Activated naive CD8-positive, alpha-beta T cell treated with anti-CD3 and anti-CD28 coated beads, Interleukin-2, amount 10 ng/mL, durations not matched to agents 7 days and 5 days (primary cell): ENCODE measurements at regions not wholly inside any gene's neighbourhood (a gene's known extent, or its start where the extent isn't known, plus 50 kb on each side); places are given as distances from the start of the nearest gene placed in this dataset.

Source experiments
- ATAC-seq: fragments of 150-1000 bp; cut with Tn5 transposase; one replicate; pipeline ENCODE4 v1.10.0; 2021; ENCODE audit warnings: low read depth, moderate library complexity
- POLR2A ChIA-PET: fragments of 350-600 bp; sonication (Branson Sonifier 250); formaldehyde crosslinking; loops from one replicate; lab custom pipeline; 2021; ENCODE audit warnings: antibody characterized with exemption; lab: Charles Lee
- DNase-seq: peaks from one replicate; pipeline ENCODE4 v3.0.0; 2021
- H3K27ac Mint-ChIP-seq: one replicate; pipeline ENCODE4 v1.8.0; 2022; ENCODE audit warnings: mild to moderate bottlenecking, mixed read lengths
- H3K27me3 Mint-ChIP-seq: one replicate; pipeline ENCODE4 v1.8.0; 2022; ENCODE audit warnings: mild to moderate bottlenecking, moderate library complexity, mixed read lengths
- H3K36me3 Mint-ChIP-seq: one replicate; pipeline ENCODE4 v1.8.0; 2021; ENCODE audit warnings: mild to moderate bottlenecking, mixed read lengths
- H3K4me1 Mint-ChIP-seq: one replicate; pipeline ENCODE4 v1.8.0; 2021; ENCODE audit warnings: mixed read lengths
- H3K4me3 Mint-ChIP-seq: one replicate; pipeline ENCODE4 v1.8.0; 2022; ENCODE audit warnings: mild to moderate bottlenecking, moderate library complexity, mixed read lengths
- H3K9me3 Mint-ChIP-seq: one replicate; pipeline ENCODE4 v1.8.0; 2021; ENCODE audit warnings: mixed read lengths

- Mint-ChIP-seq H3K4me3 (no peak overlapping the region), H3K27ac (no peak overlapping the region), H3K4me1 (peaks cover 19% of the 10 kb centered on the region), H3K9me3 (peaks cover 7% of the 10 kb centered on the region), H3K27me3 (no peaks in the 10 kb centered on the region), H3K36me3 (peaks cover 3% of the 10 kb centered on the region)
- ATAC-seq (no peak), DNase-seq (no peak)
- POLR2A ChIA-PET = interaction anchor here (1.9 kb wide), 1 partner anchor 12 kb away, joined by 8 read pairs; no protein-coding TSS in a partner anchor
Measured at GRCh38 chr1:100616121-100616621, 78.2 kb downstream of the GPR88 start.

- no peak for ATAC-seq
- POLR2A ChIA-PET = no interaction called here
- peaks cover 10% of the 10 kb centered on the region for H3K4me1 Mint-ChIP-seq
Measured at GRCh38 chr1:100622037-100622436, 84.1 kb downstream of the GPR88 start.

GRCh38 chr1:100622506-100622905 lies 84.6 kb downstream of the GPR88 start:
- Mint-ChIP-seq H3K36me3 (peaks cover 4% of the 10 kb centered on the region), H3K9me3 (peaks cover 7% of the 10 kb centered on the region), H3K27me3 (no peaks in the 10 kb centered on the region), H3K4me3 (no peak overlapping the region), H3K27ac (no peak overlapping the region), H3K4me1 (peaks cover 13% of the 10 kb centered on the region)
- POLR2A ChIA-PET = interaction anchor here (1.2 kb wide), 1 partner anchor 8 kb away, joined by 3 read pairs; no protein-coding TSS in a partner anchor
- DNase-seq = no peak
- ATAC-seq = no peak

More at GRCh38 chr1:100622037-100622436, 84.1 kb downstream of the GPR88 start:
- Mint-ChIP-seq H3K9me3 (peaks cover 7% of the 10 kb centered on the region), H3K27ac (no peak overlapping the region), H3K4me3 (no peak overlapping the region), H3K36me3 (peaks cover 4% of the 10 kb centered on the region), H3K27me3 (no peaks in the 10 kb centered on the region)
- DNase-seq = no peak

- DNase-seq (no peak), ATAC-seq (no peak)
- Mint-ChIP-seq H3K27ac (no peak overlapping the region), H3K36me3 (peaks cover 4% of the 10 kb centered on the region), H3K9me3 (peaks cover 6% of the 10 kb centered on the region), H3K27me3 (no peaks in the 10 kb centered on the region), H3K4me1 (peaks cover 13% of the 10 kb centered on the region), H3K4me3 (no peak overlapping the region)
- POLR2A ChIA-PET = interaction anchor here (1.2 kb wide), 1 partner anchor 9 kb away, joined by 3 read pairs; no protein-coding TSS in a partner anchor
Measured at GRCh38 chr1:100622966-100623762, 85.2 kb downstream of the GPR88 start.

GRCh38 chr1:100624886-100625610 lies 87.1 kb downstream of the GPR88 start:
- Mint-ChIP-seq H3K27me3 (no peaks in the 10 kb centered on the region), H3K36me3 (peaks cover 3% of the 10 kb centered on the region), H3K4me1 (peaks cover 13% of the 10 kb centered on the region), H3K27ac (peak overlapping the region; percentile 8), H3K9me3 (peaks cover 2% of the 10 kb centered on the region), H3K4me3 (no peak overlapping the region)
- DNase-seq (no peak), ATAC-seq (no peak)
- POLR2A ChIA-PET = no interaction called here

GRCh38 chr1:100626397-100626796 lies 88.5 kb downstream of the GPR88 start:
- ATAC-seq = no peak
- peaks cover 23% of the 10 kb centered on the region for H3K4me1 Mint-ChIP-seq
- no peak for DNase-seq
- POLR2A ChIA-PET = no interaction called here
- no peak overlapping the region for H3K27ac Mint-ChIP-seq
- H3K9me3 Mint-ChIP-seq = peaks cover 2% of the 10 kb centered on the region
- H3K4me3 Mint-ChIP-seq = no peak overlapping the region
- H3K27me3 Mint-ChIP-seq = no peaks in the 10 kb centered on the region
- peaks cover 3% of the 10 kb centered on the region for H3K36me3 Mint-ChIP-seq

GRCh38 chr1:100627054-100627716 lies 89.2 kb downstream of the GPR88 start:
- ATAC-seq = no peak
- peaks cover 2% of the 10 kb centered on the region for H3K9me3 Mint-ChIP-seq
- H3K36me3 Mint-ChIP-seq = peaks cover 3% of the 10 kb centered on the region
- H3K4me1 Mint-ChIP-seq = peaks cover 21% of the 10 kb centered on the region
- POLR2A ChIA-PET = interaction anchor here (2.4 kb wide), 1 partner anchor 12 kb away, joined by 8 read pairs; no protein-coding TSS in a partner anchor
- DNase-seq = no peak
- H3K27me3 Mint-ChIP-seq = no peaks in the 10 kb centered on the region
- no peak overlapping the region for H3K4me3 Mint-ChIP-seq
- H3K27ac Mint-ChIP-seq = no peak overlapping the region

GRCh38 chr1:100627936-100628335 lies 90.0 kb downstream of the GPR88 start:
- no peak for ATAC-seq
- peaks cover 3% of the 10 kb centered on the region for H3K36me3 Mint-ChIP-seq
- POLR2A ChIA-PET = interaction anchor here (2.4 kb wide), 1 partner anchor 13 kb away, joined by 8 read pairs; no protein-coding TSS in a partner anchor
- H3K9me3 Mint-ChIP-seq = peaks cover 2% of the 10 kb centered on the region
- no peak overlapping the region for H3K27ac Mint-ChIP-seq
- DNase-seq = no peak
- peaks cover 21% of the 10 kb centered on the region for H3K4me1 Mint-ChIP-seq
- no peak overlapping the region for H3K4me3 Mint-ChIP-seq
- no peaks in the 10 kb centered on the region for H3K27me3 Mint-ChIP-seq

- H3K4me3 Mint-ChIP-seq = no peak overlapping the region
- ATAC-seq (no peak), DNase-seq (no peak)
- peaks cover 21% of the 10 kb centered on the region for H3K4me1 Mint-ChIP-seq
- H3K27me3 Mint-ChIP-seq = no peaks in the 10 kb centered on the region
- no peak overlapping the region for H3K27ac Mint-ChIP-seq
- peaks cover 2% of the 10 kb centered on the region for H3K9me3 Mint-ChIP-seq
- POLR2A ChIA-PET = interaction anchor here (2.4 kb wide), 1 partner anchor 14 kb away, joined by 8 read pairs; no protein-coding TSS in a partner anchor
- H3K36me3 Mint-ChIP-seq = peaks cover 3% of the 10 kb centered on the region
Measured at GRCh38 chr1:100628631-100629081, 90.7 kb downstream of the GPR88 start.

- DNase-seq = no peak
- Mint-ChIP-seq H3K4me3 (no peak overlapping the region), H3K9me3 (peaks cover 2% of the 10 kb centered on the region), H3K4me1 (peaks cover 21% of the 10 kb centered on the region), H3K27ac (no peak overlapping the region), H3K36me3 (peaks cover 3% of the 10 kb centered on the region), H3K27me3 (no peaks in the 10 kb centered on the region)
- ATAC-seq = no peak
- POLR2A ChIA-PET = interaction anchor here (2.4 kb wide), 1 partner anchor 14 kb away, joined by 8 read pairs; no protein-coding TSS in a partner anchor
Measured at GRCh38 chr1:100629391-100629790, 90.2 kb upstream of the VCAM1 start.

GRCh38 chr1:100631015-100631551 lies 88.5 kb upstream of the VCAM1 start:
- POLR2A ChIA-PET = no interaction called here
- Mint-ChIP-seq H3K9me3 (peaks cover 4% of the 10 kb centered on the region), H3K27ac (no peak overlapping the region)

GRCh38 chr1:100642826-100643225 lies 76.7 kb upstream of the VCAM1 start:
- DNase-seq (no peak), ATAC-seq (no peak)
- POLR2A ChIA-PET = no interaction called here
- peaks cover 3% of the 10 kb centered on the region for H3K9me3 Mint-ChIP-seq
- no peak overlapping the region for H3K4me3 Mint-ChIP-seq
- peaks cover 26% of the 10 kb centered on the region for H3K27me3 Mint-ChIP-seq
- no peak overlapping the region for H3K27ac Mint-ChIP-seq
- H3K4me1 Mint-ChIP-seq = peaks cover 2% of the 10 kb centered on the region
- peaks cover under 1% of the 10 kb centered on the region for H3K36me3 Mint-ChIP-seq

More at GRCh38 chr1:100631015-100631551, 88.5 kb upstream of the VCAM1 start:
- DNase-seq = no peak
- Mint-ChIP-seq H3K4me3 (peak overlapping the region; percentile 33), H3K36me3 (peaks cover 1% of the 10 kb centered on the region), H3K27me3 (no peaks in the 10 kb centered on the region), H3K4me1 (peaks cover 21% of the 10 kb centered on the region)
- ATAC-seq = peak; percentile 92
